MCF 10A (cell line): ENCODE measurements at regions not wholly inside any gene's neighbourhood (a gene's known extent, or its start where the extent isn't known, plus 50 kb on each side); places are given as distances from the start of the nearest gene placed in this dataset.

ENCODE experiments used
- BruUV-seq: library from RNA; stranded (reverse); fragments of 400-500 nt; replicated peaks from 2 replicates; lab custom pipeline; 2021; lab: Mats Ljungman, UMichigan
- CTCF ChIA-PET: fragments of 300-600 bp; sonication (Branson Sonifier 250); formaldehyde crosslinking; extraction: SDS; loops from one replicate; lab custom pipeline; 2021; ENCODE audit warnings: antibody characterized with exemption, inconsistent platforms; lab: Yijun Ruan, JAX
- POLR2A ChIA-PET: fragments of 300-600, 350-650 bp; sonication (Branson Sonifier 250); formaldehyde crosslinking; extraction: SDS; loops from one replicate; lab custom pipeline; 2020; ENCODE audit warnings: antibody characterized with exemption, inconsistent platforms; lab: Yijun Ruan, JAX
- DNase-seq: peaks from one replicate; pipeline ENCODE4 v3.0.0-alpha.2; 2018; ENCODE audit not compliant: unreplicated experiment
- H3K27ac Mint-ChIP-seq: one replicate; pipeline ENCODE4 v1.8.0; 2022; ENCODE audit warnings: mild to moderate bottlenecking, low read depth, mixed read lengths; ENCODE audit not compliant: unreplicated experiment
- H3K27me3 Mint-ChIP-seq: one replicate; pipeline ENCODE4 v1.8.0; 2022; ENCODE audit warnings: mixed read lengths; ENCODE audit not compliant: insufficient read depth, unreplicated experiment
- H3K36me3 Mint-ChIP-seq: one replicate; pipeline ENCODE4 v1.8.0; 2022; ENCODE audit warnings: mild to moderate bottlenecking, moderate library complexity, mixed read lengths; ENCODE audit not compliant: insufficient read depth, unreplicated experiment
- H3K4me1 Mint-ChIP-seq: one replicate; pipeline ENCODE4 v1.8.0; 2022; ENCODE audit warnings: mixed read lengths; ENCODE audit not compliant: insufficient read depth, unreplicated experiment
- H3K4me3 Mint-ChIP-seq: one replicate; pipeline ENCODE4 v1.8.0; 2022; ENCODE audit warnings: mild to moderate bottlenecking, moderate library complexity, mixed read lengths; ENCODE audit not compliant: unreplicated experiment
- H3K9me3 Mint-ChIP-seq: one replicate; pipeline ENCODE4 v1.8.0; 2022; ENCODE audit warnings: mixed read lengths; ENCODE audit not compliant: unreplicated experiment
- intact Hi-C: fragments of 100-400 bp; cut with micrococcal nuclease; formaldehyde crosslinking; loops from 2 replicates; pipeline ENCODE4 v1.14.1; 2022
- TF ChIP-seq, protein P1 (sequence below): fragments of 200-600 bp; IDR thresholded peaks from one replicate; pipeline ENCODE4 v1.8.0; 2022; ENCODE audit warnings: antibody characterized with exemption, mild to moderate bottlenecking; ENCODE audit not compliant: unreplicated experiment

DNA sequence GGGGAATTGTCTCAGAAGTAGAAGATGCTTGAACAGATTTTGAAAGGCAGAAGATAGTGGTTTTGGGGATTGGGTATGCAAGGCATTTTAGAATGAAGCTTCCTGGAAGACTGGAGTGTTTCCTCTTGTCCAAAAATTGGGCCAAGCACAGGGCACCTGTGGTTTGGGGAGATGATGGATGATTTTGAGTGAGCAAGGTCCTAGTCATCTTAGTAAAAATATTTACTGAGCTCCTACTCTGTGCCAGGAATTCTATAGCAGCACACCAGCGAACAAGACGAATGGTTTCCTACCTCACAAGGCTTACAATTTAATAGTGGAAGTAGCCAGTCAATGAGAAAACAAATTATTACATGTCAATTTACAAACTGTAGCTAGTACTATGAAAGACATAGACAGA, 484.4 kb upstream of the KIF2A start:
- Mint-ChIP-seq H3K4me3 (no peak overlapping the region), H3K4me1 (peaks cover 17% of the 10 kb centered on the region), H3K27me3 (no peaks in the 10 kb centered on the region), H3K9me3 (no peaks in the 10 kb centered on the region), H3K27ac (no peak overlapping the region), H3K36me3 (no peaks in the 10 kb centered on the region)
- no TSS peak for BruUV-seq
- POLR2A ChIA-PET, result no interaction called here
- CTCF ChIA-PET, result interaction anchor here (0.6 to 1.6 kb wide), 2 partner anchors 163 to 677 kb away, joined by 3 read pairs; no protein-coding TSS in a partner anchor
- TF ChIP-seq, protein P1, sequence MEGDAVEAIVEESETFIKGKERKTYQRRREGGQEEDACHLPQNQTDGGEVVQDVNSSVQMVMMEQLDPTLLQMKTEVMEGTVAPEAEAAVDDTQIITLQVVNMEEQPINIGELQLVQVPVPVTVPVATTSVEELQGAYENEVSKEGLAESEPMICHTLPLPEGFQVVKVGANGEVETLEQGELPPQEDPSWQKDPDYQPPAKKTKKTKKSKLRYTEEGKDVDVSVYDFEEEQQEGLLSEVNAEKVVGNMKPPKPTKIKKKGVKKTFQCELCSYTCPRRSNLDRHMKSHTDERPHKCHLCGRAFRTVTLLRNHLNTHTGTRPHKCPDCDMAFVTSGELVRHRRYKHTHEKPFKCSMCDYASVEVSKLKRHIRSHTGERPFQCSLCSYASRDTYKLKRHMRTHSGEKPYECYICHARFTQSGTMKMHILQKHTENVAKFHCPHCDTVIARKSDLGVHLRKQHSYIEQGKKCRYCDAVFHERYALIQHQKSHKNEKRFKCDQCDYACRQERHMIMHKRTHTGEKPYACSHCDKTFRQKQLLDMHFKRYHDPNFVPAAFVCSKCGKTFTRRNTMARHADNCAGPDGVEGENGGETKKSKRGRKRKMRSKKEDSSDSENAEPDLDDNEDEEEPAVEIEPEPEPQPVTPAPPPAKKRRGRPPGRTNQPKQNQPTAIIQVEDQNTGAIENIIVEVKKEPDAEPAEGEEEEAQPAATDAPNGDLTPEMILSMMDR, result no peak
- intact Hi-C loops, result no loop called here
- DNase-seq, result no peak

DNA sequence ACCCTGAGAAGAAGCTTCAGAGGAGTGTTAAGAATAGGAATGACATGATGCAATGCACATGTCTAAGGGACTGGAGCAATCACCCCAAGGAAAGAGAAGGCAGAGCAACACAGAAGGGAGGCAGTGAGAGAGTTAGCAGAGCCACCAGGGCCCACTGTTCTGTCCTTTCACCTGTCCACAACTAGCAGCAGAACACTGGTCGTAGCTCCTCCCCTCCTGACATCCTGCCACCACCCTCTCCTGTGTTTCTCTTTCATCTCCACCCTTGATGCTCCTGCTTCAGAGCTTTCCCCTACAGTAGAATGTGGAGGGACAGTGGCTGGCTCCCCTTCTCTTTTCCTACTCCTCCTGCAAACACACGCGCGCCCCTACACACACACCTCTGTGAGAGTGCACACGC, 483.4 kb upstream of the KIF2A start:
- Mint-ChIP-seq H3K27ac (no peak overlapping the region), H3K4me3 (no peak overlapping the region), H3K27me3 (no peaks in the 10 kb centered on the region), H3K4me1 (peaks cover 12% of the 10 kb centered on the region), H3K36me3 (no peaks in the 10 kb centered on the region), H3K9me3 (no peaks in the 10 kb centered on the region)
- CTCF ChIA-PET, result interaction anchor here (0.5 to 1.3 kb wide), 4 partner anchors 9 to 1130 kb away, joined by 3 to 4 read pairs (median 3); no protein-coding TSS in a partner anchor
- TF ChIP-seq, protein P1, result no peak
- BruUV-seq, result no TSS peak
- POLR2A ChIA-PET, result interaction anchor here (0.6 kb wide), 1 partner anchor 1149 kb away, joined by 4 read pairs; no protein-coding TSS in a partner anchor
- DNase-seq, result no peak
- intact Hi-C loops, result no loop called here

DNA sequence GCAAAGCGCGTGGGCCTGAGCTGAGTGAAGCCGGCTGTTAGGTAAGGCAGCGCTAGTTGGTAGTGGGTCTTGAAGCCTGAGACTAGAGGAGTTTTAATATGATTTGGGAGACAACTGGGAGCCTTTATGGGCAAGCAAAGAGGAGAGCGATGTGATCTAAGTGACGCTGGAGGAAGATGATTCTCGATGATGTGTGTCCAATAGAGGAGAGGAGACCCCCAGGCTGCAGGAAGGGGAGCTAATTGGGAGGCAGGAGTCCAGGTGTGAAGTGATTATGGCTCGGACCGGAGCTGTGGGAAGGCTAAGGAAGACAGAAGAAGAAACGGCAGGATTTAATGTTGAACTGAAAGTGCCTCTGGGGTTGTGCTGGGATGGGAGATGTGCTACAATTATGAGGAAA, 482.9 kb upstream of the KIF2A start:
- ChIA-PET POLR2A (interaction anchor here (0.8 kb wide), 1 partner anchor 521 kb away, joined by 3 read pairs; no protein-coding TSS in a partner anchor), CTCF (interaction anchor here (0.5 to 1.3 kb wide), 3 partner anchors 13 to 1130 kb away, joined by 3 to 4 read pairs (median 3); no protein-coding TSS in a partner anchor)
- no peaks in the 10 kb centered on the region for H3K36me3 Mint-ChIP-seq
- BruUV-seq, result no TSS peak
- H3K4me3 Mint-ChIP-seq, result no peak overlapping the region
- H3K27ac Mint-ChIP-seq, result no peak overlapping the region
- H3K9me3 Mint-ChIP-seq, result no peaks in the 10 kb centered on the region
- no peak for DNase-seq
- intact Hi-C loops, result no loop called here
- TF ChIP-seq, protein P1, result no peak
- H3K4me1 Mint-ChIP-seq, result peaks cover 10% of the 10 kb centered on the region
- no peaks in the 10 kb centered on the region for H3K27me3 Mint-ChIP-seq

DNA sequence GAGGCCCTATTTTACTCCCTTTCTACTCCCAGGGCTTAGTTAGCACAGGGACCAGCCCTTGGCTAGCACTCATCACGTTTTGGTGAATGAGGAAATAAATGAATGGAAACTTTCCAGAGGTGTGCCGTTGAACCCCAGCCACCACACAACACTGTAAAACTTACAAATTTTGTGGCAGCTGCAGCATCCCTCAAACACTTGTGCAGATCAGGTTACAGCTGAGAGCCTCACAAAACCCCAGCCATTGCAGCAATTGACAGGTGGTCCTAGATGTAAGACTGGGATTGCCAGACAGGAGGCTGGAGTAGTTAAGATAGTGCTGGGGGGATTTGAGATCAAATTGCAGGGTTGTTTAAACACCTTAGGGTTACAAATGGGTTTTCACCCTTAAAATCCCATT, 482.2 kb upstream of the KIF2A start:
- Mint-ChIP-seq H3K27ac (no peak overlapping the region), H3K4me3 (no peak overlapping the region), H3K36me3 (no peaks in the 10 kb centered on the region), H3K27me3 (no peaks in the 10 kb centered on the region), H3K9me3 (no peaks in the 10 kb centered on the region), H3K4me1 (peaks cover 10% of the 10 kb centered on the region)
- no peak for DNase-seq
- POLR2A ChIA-PET, result interaction anchor here (0.8 kb wide), 1 partner anchor 522 kb away, joined by 3 read pairs; no protein-coding TSS in a partner anchor
- TF ChIP-seq, protein P1, result no peak
- CTCF ChIA-PET, result interaction anchor here (0.7 kb wide), 1 partner anchor 9 kb away, joined by 3 read pairs; no protein-coding TSS in a partner anchor
- intact Hi-C loops, result no loop called here
- no TSS peak for BruUV-seq
